Mesendoderm (in vitro differentiated cells): ENCODE measurements at regions not wholly inside any gene's neighbourhood (a gene's known extent, or its start where the extent isn't known, plus 50 kb on each side); places are given as distances from the start of the nearest gene placed in this dataset.
"Not testable (repeated sequence)": the region's sequence is repeated elsewhere in the genome, so short reads cannot be mapped to it uniquely, and the experiment has no call there.

Experiments used
- DNase-seq: peaks from one replicate; pipeline ENCODE4 v3.0.0; 2013
- H2AK5ac ChIP-seq: 2 replicates; pipeline ENCODE4 v1.6.1; 2013; ENCODE audit warnings: low read length, inconsistent platforms
- H2BK120ac ChIP-seq: 2 replicates; pipeline ENCODE4 v1.6.1; 2013; ENCODE audit warnings: low read depth, mild to moderate bottlenecking, low read length, moderate library complexity, mixed read lengths
- H2BK15ac ChIP-seq: replicated peaks from 2 replicates; pipeline ENCODE4 v1.6.1; 2013; ENCODE audit warnings: low read depth, mild to moderate bottlenecking, moderate library complexity
- H2BK5ac ChIP-seq: 2 replicates; pipeline ENCODE4 v1.6.1; 2013; ENCODE audit warnings: low read length, inconsistent platforms
- H3K18ac ChIP-seq: 2 replicates; pipeline ENCODE4 v1.6.1; 2013; ENCODE audit warnings: mild to moderate bottlenecking, low read length, mixed read lengths
- H3K23ac ChIP-seq: one replicate; pipeline ENCODE4 v1.6.1; 2013; ENCODE audit warnings: low read length
- H3K27ac ChIP-seq: 2 replicates; pipeline ENCODE4 v1.5.1; 2013; ENCODE audit warnings: low read depth, mild to moderate bottlenecking, inconsistent platforms, low read length, moderate library complexity
- H3K27me3 ChIP-seq: 2 replicates; pipeline ENCODE4 v1.6.1; 2013; ENCODE audit warnings: low read length, control low read depth, mild to moderate bottlenecking, inconsistent platforms; ENCODE audit not compliant: insufficient read depth, poor library complexity
- H3K36me3 ChIP-seq: 2 replicates; pipeline ENCODE4 v1.6.1; 2013; ENCODE audit warnings: low read length, inconsistent platforms; ENCODE audit not compliant: control insufficient read depth, insufficient read depth
- H3K4ac ChIP-seq: one replicate; pipeline ENCODE4 v1.6.1; 2013; ENCODE audit warnings: low read depth, mild to moderate bottlenecking, low read length, moderate library complexity
- H3K4me1 ChIP-seq: 2 replicates; pipeline ENCODE4 v1.6.1; 2013; ENCODE audit warnings: low read depth, low read length, inconsistent platforms; ENCODE audit not compliant: control insufficient read depth
- H3K4me2 ChIP-seq: 2 replicates; pipeline ENCODE4 v1.6.1; 2013; ENCODE audit warnings: low read length
- H3K4me3 ChIP-seq: 2 replicates; pipeline ENCODE4 v1.5.1; 2013; ENCODE audit warnings: mild to moderate bottlenecking, low read length
- H3K56ac ChIP-seq: one replicate; pipeline ENCODE4 v1.6.1; 2013; ENCODE audit warnings: low read length
- H3K79me1 ChIP-seq: 2 replicates; pipeline ENCODE4 v1.6.1; 2013; ENCODE audit warnings: low read length, inconsistent platforms
- H3K79me2 ChIP-seq: 2 replicates; pipeline ENCODE4 v1.6.1; 2013; ENCODE audit warnings: mild to moderate bottlenecking, low read length; ENCODE audit not compliant: control insufficient read depth, insufficient read depth
- H3K9ac ChIP-seq: 2 replicates; pipeline ENCODE4 v1.6.1; 2013; ENCODE audit warnings: low read length, inconsistent platforms
- H4K5ac ChIP-seq: one replicate; pipeline ENCODE4 v1.6.1; 2013; ENCODE audit warnings: low read length
- H4K8ac ChIP-seq: one replicate; pipeline ENCODE4 v1.6.1; 2013; ENCODE audit warnings: low read depth, mild to moderate bottlenecking, control low read depth, low read length, moderate library complexity
- WGBS: extraction: QIAGEN DNeasy Blood & Tissue Kit; methylation state at CpG from one replicate; pipeline ENCODE4 v1.1.7; 2013; ENCODE audit warnings: low lambda C conversion rate, missing lambda C conversion rate; ENCODE audit not compliant: insufficient coverage; ENCODE audit errors: extremely low coverage; 5-methylcytosine and 5-hydroxymethylcytosine counted together

DNA sequence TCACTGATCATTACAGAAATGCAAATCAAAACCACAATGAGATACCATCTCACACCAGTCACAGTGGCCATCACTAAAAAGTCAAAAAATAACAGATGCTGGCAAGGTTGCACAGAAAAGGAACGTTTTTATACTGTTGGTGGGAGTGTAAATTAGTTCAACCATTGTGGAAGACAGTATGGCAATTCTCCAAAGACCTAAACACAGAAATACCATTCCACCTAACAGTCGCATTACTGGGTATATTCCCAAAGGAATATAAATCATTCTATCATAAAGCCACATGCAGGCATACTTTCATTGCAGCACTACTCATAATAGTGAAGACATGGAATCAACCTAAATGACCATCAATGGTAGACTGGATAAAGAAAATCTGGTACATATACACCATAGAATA is 83.2 kb upstream of the ARID5B start:
- not testable (repeated sequence) for DNase-seq, H3K56ac ChIP-seq, H3K79me2 ChIP-seq, H3K4me2 ChIP-seq, H3K79me1 ChIP-seq, H3K23ac ChIP-seq, H3K27ac ChIP-seq, H2BK120ac ChIP-seq, H3K4me1 ChIP-seq, H3K4me3 ChIP-seq, H4K5ac ChIP-seq, H3K36me3 ChIP-seq, H3K9ac ChIP-seq, H3K18ac ChIP-seq, H3K27me3 ChIP-seq, H2BK5ac ChIP-seq, H4K8ac ChIP-seq, H3K4ac ChIP-seq, H2AK5ac ChIP-seq, H2BK15ac ChIP-seq
- no CpG with 5 or more reads among the region's 2 CpGs for WGBS

DNA sequence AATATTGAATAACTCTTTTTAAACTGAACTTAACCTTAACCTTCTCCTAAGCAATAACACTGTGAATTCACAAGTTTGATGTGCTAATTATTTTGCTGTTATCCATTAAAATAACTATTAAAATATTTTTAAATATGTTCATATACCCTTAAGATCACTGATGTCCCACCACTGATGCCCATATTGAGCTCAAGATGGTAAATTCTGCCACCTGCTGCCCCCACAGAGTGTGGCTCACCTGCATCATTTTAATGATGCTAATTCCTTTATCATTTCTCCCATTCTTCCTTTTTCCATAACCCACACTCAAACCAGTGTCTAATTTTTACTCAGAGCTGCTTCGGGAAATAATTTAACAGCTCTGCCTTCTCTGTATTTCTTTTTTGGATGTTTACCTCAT is 82.3 kb upstream of the ARID5B start:
- H3K36me3 ChIP-seq = no peaks in the 10 kb centered on the region
- no peak overlapping the region for H2BK120ac ChIP-seq
- no CpG with 5 or more reads among the region's 1 CpG for WGBS
- no peak overlapping the region for H3K18ac ChIP-seq
- peaks cover 2% of the 10 kb centered on the region for H3K4me1 ChIP-seq
- H3K4me3 ChIP-seq = no peak overlapping the region
- no peaks in the 10 kb centered on the region for H3K27me3 ChIP-seq
- H2BK15ac ChIP-seq = no peak overlapping the region
- DNase-seq = no peak
- no peaks in the 10 kb centered on the region for H3K79me1 ChIP-seq
- H2AK5ac ChIP-seq = no peak overlapping the region
- H3K23ac ChIP-seq = no peak overlapping the region
- no peak overlapping the region for H3K9ac ChIP-seq
- no peak overlapping the region for H2BK5ac ChIP-seq
- no peak overlapping the region for H3K27ac ChIP-seq
- H3K4me2 ChIP-seq = no peak overlapping the region
- H3K79me2 ChIP-seq = no peaks in the 10 kb centered on the region
- no peak overlapping the region for H3K4ac ChIP-seq
- H3K56ac ChIP-seq = no peak overlapping the region
- H4K5ac ChIP-seq = no peak overlapping the region
- H4K8ac ChIP-seq = no peak overlapping the region

DNA sequence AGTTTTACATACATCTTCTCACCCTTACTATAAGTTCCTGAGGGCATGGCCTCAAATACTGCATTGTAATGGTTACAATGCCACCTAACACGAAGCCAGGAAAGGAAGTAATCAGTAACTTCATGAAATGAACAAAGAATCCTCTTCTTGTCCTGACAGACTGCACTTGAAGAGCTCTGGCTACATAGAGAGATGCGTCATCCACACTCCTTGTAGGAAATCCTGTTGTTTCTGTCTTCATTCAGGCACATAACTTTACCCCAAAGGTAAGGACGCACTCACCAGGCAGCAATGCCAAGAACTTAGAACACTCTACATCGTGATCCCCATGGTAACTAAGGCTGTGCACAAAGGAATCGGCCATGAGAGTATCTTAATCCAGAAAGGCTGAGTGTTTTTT is 80.3 kb upstream of the ARID5B start:
- no CpG with 5 or more reads among the region's 5 CpGs for WGBS
- Histone ChIP-seq H3K56ac (no peak overlapping the region), H4K8ac (no peak overlapping the region), H2AK5ac (no peak overlapping the region), H3K23ac (no peak overlapping the region), H3K27ac (no peak overlapping the region), H2BK15ac (no peak overlapping the region), H3K79me1 (no peaks in the 10 kb centered on the region), H2BK5ac (no peak overlapping the region), H4K5ac (no peak overlapping the region), H3K36me3 (no peaks in the 10 kb centered on the region), H3K4ac (no peak overlapping the region), H3K9ac (no peak overlapping the region), H3K4me3 (no peak overlapping the region), H3K4me2 (no peak overlapping the region), H3K18ac (no peak overlapping the region), H2BK120ac (no peak overlapping the region), H3K79me2 (no peaks in the 10 kb centered on the region), H3K4me1 (peaks cover 2% of the 10 kb centered on the region), H3K27me3 (no peaks in the 10 kb centered on the region)
- DNase-seq = peak; percentile 90

DNA sequence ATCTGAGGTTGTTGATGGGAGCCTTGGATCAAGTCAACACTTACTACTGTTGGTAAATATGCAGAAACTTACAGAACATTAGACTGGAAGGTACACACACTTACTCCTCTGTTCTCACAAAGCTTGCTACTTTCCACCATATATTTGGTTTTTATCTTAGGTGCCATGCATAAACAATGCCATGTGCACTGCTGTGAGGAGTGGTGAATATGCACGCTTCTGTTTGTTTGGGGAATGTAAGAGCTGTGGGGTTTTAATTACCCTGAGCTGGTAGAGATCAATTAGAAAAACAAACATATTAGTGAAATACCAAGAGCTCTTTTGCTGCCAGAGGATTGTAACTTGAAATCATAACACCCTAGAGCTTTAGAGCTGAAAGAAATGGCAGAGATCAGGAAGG is 79.8 kb upstream of the ARID5B start:
- no peaks in the 10 kb centered on the region for H3K36me3 ChIP-seq
- no peak overlapping the region for H3K9ac ChIP-seq
- no peak overlapping the region for H3K23ac ChIP-seq
- peak; percentile 32 for DNase-seq
- no peak overlapping the region for H3K56ac ChIP-seq
- no peak overlapping the region for H4K5ac ChIP-seq
- no peak overlapping the region for H4K8ac ChIP-seq
- H2BK5ac ChIP-seq = no peak overlapping the region
- H3K4me3 ChIP-seq = no peak overlapping the region
- H2BK15ac ChIP-seq = no peak overlapping the region
- no peaks in the 10 kb centered on the region for H3K27me3 ChIP-seq
- H3K4ac ChIP-seq = no peak overlapping the region
- no peak overlapping the region for H2AK5ac ChIP-seq
- H3K79me2 ChIP-seq = no peaks in the 10 kb centered on the region
- peaks cover 2% of the 10 kb centered on the region for H3K4me1 ChIP-seq
- no peak overlapping the region for H3K18ac ChIP-seq
- no peak overlapping the region for H3K4me2 ChIP-seq
- no peak overlapping the region for H2BK120ac ChIP-seq
- no CpG with 5 or more reads among the region's 1 CpG for WGBS
- no peak overlapping the region for H3K27ac ChIP-seq
- no peaks in the 10 kb centered on the region for H3K79me1 ChIP-seq

GRCh38 chr10:61822096-61822495 is 79.4 kb upstream of the ARID5B start:
- Histone ChIP-seq H3K23ac (no peak overlapping the region), H3K18ac (no peak overlapping the region), H4K5ac (no peak overlapping the region), H3K56ac (no peak overlapping the region), H3K9ac (no peak overlapping the region), H3K4ac (no peak overlapping the region), H2BK120ac (no peak overlapping the region), H3K27ac (no peak overlapping the region), H2BK5ac (no peak overlapping the region), H2BK15ac (no peak overlapping the region), H4K8ac (no peak overlapping the region), H3K4me2 (no peak overlapping the region), H3K79me1 (no peaks in the 10 kb centered on the region), H3K79me2 (no peaks in the 10 kb centered on the region), H3K27me3 (no peaks in the 10 kb centered on the region), H3K4me1 (peaks cover 2% of the 10 kb centered on the region), H2AK5ac (no peak overlapping the region), H3K36me3 (no peaks in the 10 kb centered on the region), H3K4me3 (no peak overlapping the region)
- DNase-seq = no peak
- WGBS = no CpG with 5 or more reads among the region's 1 CpG

DNA sequence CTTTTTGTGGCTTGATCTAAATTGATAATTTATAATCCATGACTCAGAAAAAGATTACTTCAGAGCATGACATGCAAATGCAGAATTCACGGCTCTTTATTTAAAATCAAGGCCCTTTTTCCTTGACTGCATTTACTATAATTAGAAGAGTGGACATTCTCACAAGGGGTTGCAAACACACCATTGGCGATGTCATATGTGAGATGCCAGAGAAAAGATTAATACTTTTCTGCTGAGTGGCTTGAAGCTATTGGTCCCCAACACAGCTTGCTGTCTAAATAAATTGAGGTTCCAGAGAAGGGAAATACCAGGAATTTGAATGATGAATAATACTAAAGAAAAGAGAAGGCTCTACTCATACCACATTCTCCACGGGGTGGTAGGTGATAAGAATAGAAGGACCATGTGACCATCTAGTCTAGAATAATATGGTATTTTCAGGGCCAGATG is 78.7 kb upstream of the ARID5B start:
- no peak overlapping the region for H3K23ac ChIP-seq
- DNase-seq = no peak
- no peak overlapping the region for H2AK5ac ChIP-seq
- H4K5ac ChIP-seq = no peak overlapping the region
- no peak overlapping the region for H2BK120ac ChIP-seq
- no peak overlapping the region for H3K18ac ChIP-seq
- no peak overlapping the region for H3K4me3 ChIP-seq
- WGBS = no CpG with 5 or more reads among the region's 3 CpGs
- H2BK5ac ChIP-seq = no peak overlapping the region
- no peak overlapping the region for H3K9ac ChIP-seq
- H3K4me1 ChIP-seq = peaks cover 2% of the 10 kb centered on the region
- H3K4ac ChIP-seq = no peak overlapping the region
- no peak overlapping the region for H4K8ac ChIP-seq
- no peak overlapping the region for H3K27ac ChIP-seq
- H3K56ac ChIP-seq = no peak overlapping the region
- no peak overlapping the region for H3K4me2 ChIP-seq
- H3K27me3 ChIP-seq = no peaks in the 10 kb centered on the region
- H3K36me3 ChIP-seq = no peaks in the 10 kb centered on the region
- H3K79me2 ChIP-seq = no peaks in the 10 kb centered on the region
- H3K79me1 ChIP-seq = no peaks in the 10 kb centered on the region
- no peak overlapping the region for H2BK15ac ChIP-seq
